Hematopoietic multipotent progenitor cell treated with erythropoietin and hydrocortisone succinate and interleukin-3 and kit ligand, for 6 days (in vitro differentiated cells): ENCODE measurements at regions not wholly inside any gene's neighbourhood (a gene's known extent, or its start where the extent isn't known, plus 50 kb on each side); places are given as distances from the start of the nearest gene placed in this dataset.
"Not testable (repeated sequence)": the region's sequence is repeated elsewhere in the genome, so short reads cannot be mapped to it uniquely, and the experiment has no call there.

Experiments
- DNase-seq: peaks from one replicate; pipeline ENCODE4 v3.0.0-alpha.2; 2015

DNA sequence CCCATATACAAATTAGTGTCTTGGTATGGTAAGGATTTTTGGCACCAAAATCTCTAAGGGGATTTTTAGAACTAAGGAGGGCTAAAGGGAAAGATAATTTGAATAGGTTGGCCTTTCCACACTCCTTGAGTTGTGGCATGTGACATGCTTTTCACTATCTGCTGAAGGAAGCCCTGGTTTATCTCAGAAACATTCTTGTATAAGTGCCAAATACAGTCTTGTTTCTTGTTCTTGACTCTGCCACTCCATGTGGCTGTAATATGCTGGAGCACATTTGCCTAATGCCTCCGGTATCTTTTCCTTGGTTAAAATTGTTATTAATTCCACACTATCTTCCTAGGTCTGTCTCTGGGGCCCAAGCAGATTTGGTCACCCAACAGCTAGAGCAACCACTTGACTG, 457.0 kb downstream of the USP25 start:
- peak; percentile 56 for DNase-seq

DNA sequence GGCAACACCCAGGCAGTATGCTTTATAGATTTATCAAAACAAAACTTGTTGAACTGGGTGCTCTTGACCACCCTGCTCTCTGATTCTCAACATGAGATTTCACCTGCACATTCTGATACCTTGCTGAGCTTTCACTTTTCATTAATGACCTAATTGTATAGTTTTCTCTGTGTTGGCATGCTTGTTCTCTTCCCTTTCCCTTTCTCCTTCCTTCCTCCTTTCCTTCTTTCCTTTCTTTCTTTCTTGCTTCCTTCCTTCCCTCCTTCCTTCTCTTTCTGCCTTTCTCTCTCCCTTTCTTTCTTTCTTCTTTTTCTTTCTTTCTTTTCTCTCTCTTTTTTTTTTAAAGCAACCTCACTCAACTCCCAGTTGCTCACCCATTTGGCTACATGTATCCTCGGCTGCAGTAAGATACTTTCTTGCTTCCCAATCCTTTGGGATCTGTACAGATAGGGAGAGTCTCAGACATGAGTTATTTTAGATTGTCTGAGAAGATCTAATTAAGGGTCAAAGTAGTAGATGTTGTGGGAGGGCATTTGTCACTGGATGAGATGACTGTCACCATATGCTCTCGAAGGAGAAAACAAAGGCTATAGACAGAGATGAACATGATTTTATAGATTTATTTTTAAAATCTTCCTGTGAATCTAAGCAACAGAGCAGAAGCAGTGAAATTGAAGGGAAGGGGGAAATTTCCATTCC, 458.0 kb downstream of the USP25 start:
- DNase-seq, result no peak

DNA sequence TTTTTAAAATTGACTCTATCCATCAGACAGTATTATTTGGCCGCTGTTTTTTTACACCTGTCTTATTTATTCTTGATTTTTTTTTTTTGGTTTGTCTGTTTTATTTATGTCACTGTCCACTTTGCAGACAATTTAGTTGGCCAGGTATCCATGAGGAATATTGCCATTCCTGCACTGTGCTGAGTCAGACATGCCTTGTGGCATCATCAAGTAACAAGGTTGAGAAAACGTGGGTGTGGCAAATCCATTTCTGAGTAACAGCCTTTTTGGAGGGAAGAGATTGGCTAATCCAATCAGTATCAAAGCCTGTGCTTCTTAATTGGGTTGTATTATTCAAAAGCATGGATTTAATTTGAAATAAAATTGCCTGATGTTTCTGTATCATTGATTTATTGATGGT, 463.1 kb downstream of the USP25 start:
- peak; percentile 19 for DNase-seq

GRCh38 chr21:16193496-16194094, 463.8 kb downstream of the USP25 start:
- DNase-seq, result no peak

DNA sequence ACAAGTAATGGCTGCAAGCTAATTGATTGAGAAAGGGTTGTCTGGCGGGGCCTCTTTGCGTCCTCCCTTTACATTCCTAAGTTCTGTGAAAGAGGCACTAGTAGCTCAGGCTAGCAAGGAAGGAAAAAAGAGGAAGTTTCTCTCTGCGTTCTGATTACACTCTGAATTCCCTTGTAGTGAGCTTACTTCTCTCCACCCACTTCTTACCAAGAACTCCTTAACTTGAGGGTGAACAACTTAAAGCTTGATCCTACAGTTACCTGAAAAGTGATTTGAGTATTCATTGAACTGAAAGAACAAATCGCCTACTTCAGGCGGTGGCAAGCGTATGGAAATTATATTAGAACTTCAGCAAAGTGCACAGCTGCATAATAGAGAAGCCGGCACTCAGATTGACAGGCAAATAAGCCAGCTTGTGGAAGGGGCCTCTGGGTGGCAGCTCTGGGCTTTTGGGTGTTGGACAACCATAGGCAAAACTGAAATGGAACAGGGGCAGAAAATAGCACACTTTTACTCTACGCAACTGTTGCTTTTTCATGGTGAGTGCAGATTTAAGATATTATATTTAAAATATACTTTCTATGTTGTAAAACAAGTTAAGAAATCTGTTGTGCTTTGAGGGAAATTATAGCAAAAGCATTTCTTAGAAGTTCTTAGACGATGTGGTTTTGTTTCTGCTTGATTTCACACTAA, 464.5 kb downstream of the USP25 start:
- DNase-seq, result peak; percentile 91

DNA sequence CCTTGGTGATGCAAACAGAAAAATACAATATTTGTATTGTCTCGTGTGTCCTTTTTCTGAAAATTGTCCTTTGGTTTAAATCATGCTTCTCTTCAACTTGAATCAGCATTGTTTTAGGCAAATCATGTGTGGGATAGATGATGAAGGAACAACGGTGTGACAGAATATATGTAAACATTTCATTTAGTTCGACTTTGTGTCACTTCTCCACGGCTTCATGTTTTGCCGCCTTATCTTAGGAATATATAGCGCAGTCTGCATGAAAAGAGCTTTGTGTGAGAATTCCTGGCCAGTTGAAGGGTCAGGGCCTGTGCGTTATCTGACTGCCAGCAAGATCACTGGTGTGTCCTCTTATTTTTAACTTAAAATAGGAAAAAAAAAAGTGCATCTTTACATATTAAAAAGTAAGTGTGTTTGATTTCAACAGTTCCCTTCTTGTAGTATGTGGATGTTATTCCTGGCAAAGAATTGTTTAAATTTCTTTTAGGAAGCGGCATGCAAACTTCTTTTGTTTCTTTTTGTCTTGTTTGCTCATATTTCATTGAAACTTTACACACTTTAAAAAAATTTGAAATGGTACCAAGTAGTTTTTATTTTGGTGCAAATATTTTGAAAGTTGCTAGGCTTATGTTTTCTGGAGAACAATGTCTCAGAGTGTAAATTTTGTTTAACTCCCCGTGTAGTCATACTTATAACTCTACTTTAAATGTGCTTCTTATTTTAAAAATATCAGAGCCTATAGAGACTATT, 465.2 kb downstream of the USP25 start:
- peak; percentile 71 for DNase-seq

GRCh38 chr21:16195538-16195910, 465.7 kb downstream of the USP25 start:
- DNase-seq, result peak; percentile 78

GRCh38 chr21:16196001-16196400, 466.2 kb downstream of the USP25 start:
- peak; percentile 36 for DNase-seq

DNA sequence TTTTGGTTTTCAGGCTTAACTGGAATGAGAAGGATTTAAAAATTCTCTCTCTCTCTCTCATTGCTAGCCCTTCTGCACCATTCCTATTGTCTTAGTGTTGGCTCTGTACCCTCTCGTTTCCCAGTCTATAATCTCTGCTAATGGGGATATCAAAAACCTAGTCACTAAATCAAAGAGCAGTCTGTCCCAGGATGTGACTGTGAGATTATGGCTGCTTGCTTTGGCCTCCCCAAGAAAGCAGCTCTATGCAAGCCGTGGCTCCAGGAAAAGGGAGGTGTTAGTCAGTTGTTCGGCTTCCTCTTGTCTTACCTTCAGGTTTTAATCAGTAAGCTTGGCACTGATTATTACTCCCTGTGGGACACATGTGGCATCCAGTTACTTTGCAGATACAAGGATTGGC, 468.8 kb downstream of the USP25 start:
- DNase-seq, result no peak

DNA sequence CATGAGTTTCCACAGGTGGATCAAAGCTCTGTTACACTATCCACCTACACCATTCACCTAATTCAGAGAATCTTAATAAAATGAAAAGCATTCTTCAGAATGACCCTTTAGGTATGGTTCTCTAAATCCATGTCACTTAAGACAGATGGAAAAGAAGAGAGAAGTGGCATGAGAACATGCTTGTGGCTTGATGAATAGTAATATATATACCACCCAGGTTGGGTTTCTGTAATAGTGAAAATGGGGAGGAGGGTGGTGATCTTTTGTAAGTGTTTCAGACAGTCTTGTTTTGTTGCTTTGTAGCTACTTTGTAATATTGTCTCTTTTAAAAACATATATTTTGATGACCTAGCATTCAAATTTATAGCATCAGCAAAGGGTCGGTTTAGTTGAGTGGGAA, 469.8 kb downstream of the USP25 start:
- no peak for DNase-seq

DNA sequence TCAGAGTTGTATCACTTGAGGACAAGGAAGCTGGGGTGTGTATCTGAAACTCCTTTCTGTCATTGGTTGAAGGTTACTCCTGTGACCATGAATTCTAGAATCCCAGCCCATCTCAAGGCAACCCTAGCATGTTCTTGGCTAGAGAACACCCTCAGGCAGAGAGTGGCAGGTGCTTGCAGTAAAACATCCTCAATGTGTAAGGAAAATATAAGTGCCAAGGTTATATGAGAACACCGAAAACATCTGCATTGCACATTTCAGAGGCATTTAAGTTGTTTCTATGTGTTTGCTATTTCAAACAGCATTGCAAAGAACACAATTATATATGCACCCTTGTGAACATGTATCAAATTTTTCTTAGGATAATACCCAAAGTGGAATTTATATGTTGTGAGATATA, 471.9 kb downstream of the USP25 start:
- DNase-seq, result no peak

DNA sequence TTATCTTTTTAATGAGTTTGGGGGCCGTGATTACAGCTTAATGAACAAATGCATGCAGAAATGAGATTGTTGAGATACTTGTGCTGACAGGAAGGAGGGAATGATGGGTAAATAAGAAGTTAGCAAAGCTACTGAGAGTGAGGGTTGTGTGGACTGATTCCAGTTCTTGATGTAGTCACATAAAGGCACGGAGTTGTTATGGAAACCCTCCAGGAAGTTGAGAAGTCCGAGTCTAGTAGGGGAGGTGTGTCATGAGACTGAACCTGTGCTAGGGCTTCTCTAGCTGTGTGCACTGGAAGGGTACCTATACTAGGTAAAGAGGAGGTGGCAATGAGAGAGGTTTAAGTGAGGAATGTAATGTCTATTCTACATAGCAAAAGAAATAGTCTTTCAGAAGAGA, 475.7 kb downstream of the USP25 start:
- DNase-seq, result no peak

DNA sequence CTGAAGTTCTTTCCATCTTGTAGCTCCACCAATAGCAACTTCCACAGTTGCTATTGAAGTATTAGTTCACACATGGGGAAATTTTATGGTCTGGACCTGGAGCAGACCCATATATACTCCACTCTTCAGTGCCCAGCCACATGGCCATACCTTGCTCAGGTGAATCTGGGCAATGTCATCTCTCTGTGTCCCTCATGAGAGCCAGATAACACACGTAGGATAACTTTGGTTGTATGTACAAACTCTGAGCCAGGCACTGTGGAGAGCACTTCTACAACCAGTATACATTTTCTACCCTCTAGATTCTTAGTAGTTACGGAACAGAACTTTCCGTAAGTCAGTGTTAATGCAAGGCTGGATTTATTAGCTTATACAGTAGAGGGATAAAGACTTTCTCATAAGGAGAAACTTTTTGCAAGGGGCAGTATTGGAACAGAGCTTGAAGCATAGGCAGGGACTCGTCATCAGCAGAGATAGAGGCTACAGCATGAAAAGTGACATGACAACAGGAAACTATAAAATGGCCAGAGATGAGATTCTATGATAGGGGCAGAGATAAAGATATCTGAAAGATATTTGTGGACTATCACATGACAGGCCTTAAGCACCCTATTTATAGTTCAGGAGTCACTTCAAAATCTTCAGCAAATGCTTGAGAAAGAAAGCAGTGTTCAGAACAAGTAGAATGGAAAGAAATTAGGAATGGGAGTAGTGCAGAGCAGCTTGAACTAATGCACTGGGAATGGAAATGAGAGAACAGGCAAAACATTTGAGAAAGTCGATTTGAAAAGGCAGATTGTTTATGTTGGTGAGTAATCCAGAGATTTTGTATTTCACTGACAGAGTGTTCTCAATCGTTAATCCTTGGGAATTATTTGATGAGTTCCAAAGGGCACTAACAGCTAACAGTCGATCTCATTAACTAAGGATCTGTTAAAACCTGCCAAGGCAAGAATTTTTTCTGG, 481.8 kb downstream of the USP25 start:
- peak; percentile 26 for DNase-seq

DNA sequence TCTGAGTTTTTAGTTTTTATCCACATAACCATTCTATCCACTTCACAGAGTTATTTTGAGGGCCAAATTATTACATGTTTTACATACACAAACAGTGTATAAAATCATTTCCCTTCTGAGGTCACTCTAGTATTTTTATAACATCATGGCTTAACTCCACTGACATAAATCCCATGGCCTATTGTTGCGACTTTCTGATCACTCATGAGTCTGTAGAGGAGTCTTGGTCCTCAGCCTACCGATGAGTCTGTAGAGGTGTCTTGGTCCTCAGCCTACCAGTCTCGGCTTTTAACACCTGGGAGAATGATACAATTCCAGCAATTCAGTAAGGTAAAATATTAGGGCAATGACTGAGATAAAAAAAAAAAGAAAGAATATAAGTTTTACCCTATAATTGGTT, 483.7 kb downstream of the USP25 start:
- no peak for DNase-seq

- DNase-seq, result no peak
These were observed 485.4 kb downstream of the USP25 start for GRCh38 chr21:16215193-16215592.

GRCh38 chr21:16215663-16216183, 485.9 kb downstream of the USP25 start:
- no peak for DNase-seq

DNA sequence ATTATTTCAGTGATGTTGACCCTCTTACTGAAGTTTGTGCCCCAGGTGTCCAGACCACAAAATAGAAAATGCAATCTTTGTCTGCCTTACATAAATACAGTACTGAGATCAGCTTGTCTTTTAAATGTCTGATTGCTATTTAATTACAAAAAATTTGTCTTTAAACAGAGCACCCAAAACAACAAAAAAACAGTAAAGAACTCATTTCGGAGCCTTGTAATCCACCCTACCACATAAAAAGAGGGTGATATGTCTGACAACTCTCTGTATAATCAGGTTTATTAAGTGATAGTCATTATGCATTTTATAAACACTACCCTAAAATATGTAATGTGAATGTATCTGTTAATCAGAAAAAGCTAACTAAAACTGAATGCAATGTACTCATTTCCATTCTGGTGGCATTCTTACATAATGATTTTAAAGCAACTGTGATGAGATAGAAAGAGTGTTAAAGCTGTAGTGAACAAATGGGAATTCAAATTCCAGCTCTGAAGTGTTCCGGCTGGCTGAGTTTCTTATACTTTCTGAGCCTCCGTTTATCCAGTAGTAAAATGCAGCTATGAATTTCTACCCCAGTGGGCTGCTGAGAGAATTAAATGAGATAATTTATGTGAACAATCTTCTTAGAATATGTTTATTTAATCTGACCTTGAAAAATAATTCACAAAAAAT, 486.6 kb downstream of the USP25 start:
- DNase-seq, result no peak

DNA sequence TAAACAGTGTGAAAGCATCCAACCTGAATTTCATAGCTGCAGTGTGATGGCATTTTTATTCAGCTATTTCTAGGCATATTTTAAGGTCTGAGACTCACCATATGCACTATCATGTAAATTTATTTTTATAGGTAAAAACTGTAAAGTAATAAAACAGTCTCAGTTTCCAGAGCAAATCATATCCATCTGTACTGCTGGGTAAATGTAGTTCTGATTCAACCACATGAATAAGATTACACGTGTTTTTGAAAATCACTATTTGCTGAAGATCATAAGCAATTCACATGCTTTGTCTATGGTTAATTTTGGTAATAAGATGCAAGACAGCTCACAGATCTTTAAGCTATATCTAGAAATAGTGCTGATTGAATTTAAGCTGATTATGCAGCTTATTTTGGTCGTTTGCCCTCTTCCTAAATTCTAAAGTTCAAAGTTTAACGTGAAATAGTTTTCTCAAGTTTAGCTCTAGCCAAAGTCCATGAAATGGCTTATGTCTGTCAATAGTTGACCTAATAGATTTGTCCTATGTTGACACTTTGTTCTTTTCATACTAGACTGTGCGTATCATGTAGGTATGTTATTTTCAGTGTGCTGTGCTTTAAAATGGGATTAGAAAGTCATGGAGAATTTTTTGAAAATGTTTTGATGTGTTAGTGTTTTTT, 489.0 kb downstream of the USP25 start:
- no peak for DNase-seq

DNA sequence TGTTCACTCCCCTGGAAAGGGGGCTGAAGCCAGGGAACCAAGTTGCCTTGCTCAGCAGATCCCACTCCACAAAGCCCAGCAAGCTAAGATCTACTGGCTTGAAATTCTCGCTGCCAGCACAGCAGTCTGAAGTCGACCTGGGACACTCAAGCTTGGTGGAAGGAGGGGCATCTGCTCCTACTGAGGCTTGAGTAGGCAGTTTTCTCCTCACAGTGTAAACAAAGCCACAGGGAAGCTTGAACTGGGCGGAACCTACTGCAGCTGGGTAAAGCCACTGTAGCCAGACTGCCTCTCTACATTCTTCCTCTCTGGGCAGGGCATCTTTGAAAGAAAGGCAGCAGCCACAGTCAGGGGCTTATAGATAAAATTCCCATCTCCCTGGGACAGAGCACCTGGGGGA, 495.0 kb downstream of the USP25 start:
- DNase-seq, result not testable (repeated sequence)

DNA sequence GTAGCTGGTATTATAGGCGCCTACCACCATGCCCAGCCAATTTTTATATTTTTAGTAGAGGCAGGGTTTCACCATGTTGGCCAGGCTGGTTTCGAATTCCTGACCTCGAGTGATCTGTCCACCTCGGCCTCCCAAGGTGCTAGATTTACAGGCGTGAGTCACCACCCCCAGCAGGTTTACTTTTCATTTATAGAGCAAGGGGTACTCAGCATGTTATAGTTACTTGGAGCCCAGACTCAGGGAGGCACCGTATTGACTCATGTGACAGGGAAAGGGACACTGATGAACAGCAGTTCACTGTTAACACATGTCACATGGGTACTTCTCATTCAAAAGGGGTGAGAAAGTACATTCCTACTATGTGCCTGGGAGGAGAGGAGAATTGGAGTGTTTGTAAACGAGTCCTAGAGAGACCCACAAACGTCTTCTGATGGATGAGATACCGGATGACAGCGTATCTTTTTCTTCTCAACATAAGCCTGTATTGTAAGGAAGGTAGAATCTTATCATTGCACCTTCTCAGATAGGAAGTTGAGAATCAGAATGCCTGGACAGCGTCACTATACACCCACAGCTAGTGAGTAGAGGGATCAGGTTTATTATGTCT, 510.0 kb downstream of the USP25 start:
- no peak for DNase-seq

DNA sequence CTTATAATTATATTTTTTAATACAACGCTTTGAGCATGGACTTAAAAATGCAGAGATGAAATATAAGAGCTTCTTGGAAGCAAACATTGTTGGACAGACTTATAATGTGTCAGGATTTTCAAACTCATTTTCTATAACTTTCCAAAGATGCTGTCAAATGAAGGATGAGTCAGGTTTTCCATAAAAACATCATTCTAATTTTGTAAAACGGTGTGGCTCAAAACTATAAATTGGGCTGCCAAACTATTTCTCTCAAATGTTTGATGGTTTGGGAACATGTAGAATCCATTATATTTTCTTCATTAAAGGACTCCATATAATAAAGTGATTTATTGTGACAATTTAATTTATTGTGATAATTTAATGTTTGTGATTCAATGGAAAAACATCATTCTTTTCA, 511.2 kb downstream of the USP25 start:
- DNase-seq, result no peak
